KMS-11 (cell line): ENCODE measurements at regions not wholly inside any gene's neighbourhood (a gene's known extent, or its start where the extent isn't known, plus 50 kb on each side); places are given as distances from the start of the nearest gene placed in this dataset.

Experiments used
- H2AFZ ChIP-seq: fragments of 200-600 bp; sonication (generic); 2 replicates; pipeline ENCODE4 v1.6.1; 2016; ENCODE audit warnings: antibody characterized with exemption, mixed run types, low read depth
- H3K27ac ChIP-seq: fragments of 200-600 bp; sonication (generic); 2 replicates; pipeline ENCODE4 v1.6.1; 2016; ENCODE audit warnings: mild to moderate bottlenecking, mixed run types
- H3K27me3 ChIP-seq: fragments of 200-600 bp; sonication (generic); 2 replicates; pipeline ENCODE4 v1.6.1; 2017; ENCODE audit warnings: mild to moderate bottlenecking, low read depth, mixed run types, moderate library complexity; ENCODE audit not compliant: insufficient read depth
- H3K36me3 ChIP-seq: fragments of 200-600 bp; sonication (generic); 2 replicates; pipeline ENCODE4 v1.6.1; 2017; ENCODE audit warnings: mild to moderate bottlenecking, mixed run types; ENCODE audit not compliant: insufficient read depth
- H3K4me1 ChIP-seq: fragments of 200-600 bp; sonication (generic); 2 replicates; pipeline ENCODE4 v1.6.1; 2016; ENCODE audit warnings: mild to moderate bottlenecking, low read depth, mixed run types; ENCODE audit not compliant: poor library complexity, severe bottlenecking
- H3K4me2 ChIP-seq: fragments of 200-600 bp; sonication (generic); 2 replicates; pipeline ENCODE4 v1.7.0; 2016; ENCODE audit warnings: mild to moderate bottlenecking, mixed run types
- H3K4me3 ChIP-seq: fragments of 200-600 bp; sonication (generic); IDR thresholded peaks from 2 replicates; pipeline ENCODE4 v1.6.1; 2017; ENCODE audit warnings: low read depth, low read length, mixed read lengths; ENCODE audit not compliant: insufficient read depth
- H3K79me2 ChIP-seq: fragments of 200-600 bp; sonication (generic); 2 replicates; pipeline ENCODE4 v1.6.1; 2016; ENCODE audit warnings: low read depth, mixed run types; ENCODE audit not compliant: insufficient read depth
- H3K9ac ChIP-seq: fragments of 200-600 bp; sonication (generic); 2 replicates; pipeline ENCODE4 v1.6.1; 2016; ENCODE audit warnings: mild to moderate bottlenecking, mixed run types
- H4K20me1 ChIP-seq: fragments of 200-600 bp; sonication (generic); 2 replicates; pipeline ENCODE4 v1.6.1; 2016; ENCODE audit warnings: mild to moderate bottlenecking, mixed run types; ENCODE audit not compliant: insufficient read depth
- CTCF ChIP-seq: fragments of 200-600 bp; sonication (generic); conservative IDR thresholded peaks from 2 replicates; pipeline ENCODE4 v1.6.1; 2017; ENCODE audit warnings: low read depth, mild to moderate bottlenecking, antibody characterized with exemption, low read length, moderate library complexity, mixed read lengths

- H3K4me3 ChIP-seq: no peak overlapping the region
- H2AFZ ChIP-seq: no peak overlapping the region
- H3K4me2 ChIP-seq: no peak overlapping the region
- H3K9ac ChIP-seq: no peak overlapping the region
- no peaks in the 10 kb centered on the region for H3K36me3 ChIP-seq
- H3K27ac ChIP-seq: no peak overlapping the region
- no peaks in the 10 kb centered on the region for H3K79me2 ChIP-seq
- H3K27me3 ChIP-seq: no peaks in the 10 kb centered on the region
- TF ChIP-seq CTCF: no peak
- no peaks in the 10 kb centered on the region for H4K20me1 ChIP-seq
- no peaks in the 10 kb centered on the region for H3K4me1 ChIP-seq
Observed at GRCh38 chr5:67334373-67334772, 137.8 kb upstream of the CD180 start.

- no peaks in the 10 kb centered on the region for H3K36me3 ChIP-seq
- H3K9ac ChIP-seq: no peak overlapping the region
- H3K27ac ChIP-seq: no peak overlapping the region
- H2AFZ ChIP-seq: no peak overlapping the region
- H3K27me3 ChIP-seq: no peaks in the 10 kb centered on the region
- H3K4me3 ChIP-seq: no peak overlapping the region
- no peaks in the 10 kb centered on the region for H4K20me1 ChIP-seq
- TF ChIP-seq CTCF: no peak
- no peaks in the 10 kb centered on the region for H3K79me2 ChIP-seq
- no peak overlapping the region for H3K4me2 ChIP-seq
- H3K4me1 ChIP-seq: no peaks in the 10 kb centered on the region
Observed at GRCh38 chr5:67333171-67333570, 136.6 kb upstream of the CD180 start.

GRCh38 chr5:67331296-67331925, 134.8 kb upstream of the CD180 start:
- Histone ChIP-seq H3K36me3 (no peaks in the 10 kb centered on the region), H3K4me1 (no peaks in the 10 kb centered on the region), H2AFZ (no peak overlapping the region), H3K27ac (no peak overlapping the region), H3K79me2 (no peaks in the 10 kb centered on the region), H3K4me3 (no peak overlapping the region), H4K20me1 (no peaks in the 10 kb centered on the region), H3K4me2 (no peak overlapping the region), H3K9ac (no peak overlapping the region), H3K27me3 (no peaks in the 10 kb centered on the region)
- TF ChIP-seq CTCF: no peak

- H3K27ac ChIP-seq: no peak overlapping the region
- H3K9ac ChIP-seq: no peak overlapping the region
- TF ChIP-seq CTCF: no peak
- no peaks in the 10 kb centered on the region for H3K79me2 ChIP-seq
- H3K27me3 ChIP-seq: no peaks in the 10 kb centered on the region
- no peak overlapping the region for H3K4me3 ChIP-seq
- H3K36me3 ChIP-seq: no peaks in the 10 kb centered on the region
- no peaks in the 10 kb centered on the region for H4K20me1 ChIP-seq
- H2AFZ ChIP-seq: no peak overlapping the region
- H3K4me1 ChIP-seq: no peaks in the 10 kb centered on the region
- no peak overlapping the region for H3K4me2 ChIP-seq
Observed at GRCh38 chr5:67319935-67320725, 123.5 kb upstream of the CD180 start.
